ENCODE measurements at regions not wholly inside any gene's neighbourhood (a gene's known extent, or its start where the extent isn't known, plus 50 kb on each side); places are given as distances from the start of the nearest gene placed in this dataset.

DNA sequence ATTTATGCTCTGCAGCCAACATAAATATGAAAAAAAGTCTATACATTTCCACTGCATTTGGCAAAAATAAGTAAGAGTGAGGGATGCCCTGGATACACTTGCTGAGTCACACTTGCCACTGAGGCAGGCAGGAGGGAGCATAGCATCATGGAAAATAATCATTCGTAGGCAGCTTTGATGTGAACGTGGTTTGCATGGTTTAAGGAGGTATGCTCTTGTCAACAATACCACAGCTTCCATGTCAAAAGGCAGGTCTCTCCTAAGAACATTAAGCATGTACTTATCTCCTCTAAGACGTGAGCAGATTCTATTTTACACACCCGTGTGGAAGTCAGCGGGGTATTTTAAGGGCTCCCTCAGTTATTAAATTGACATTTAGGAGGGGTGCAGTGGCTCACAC is 89.2 kb upstream of the WDR11 start:
- no peak for TF ChIP-seq POLR2AphosphoS5 (IDR thresholded peaks at IDR 0.05)
- TF ChIP-seq, protein P1, sequence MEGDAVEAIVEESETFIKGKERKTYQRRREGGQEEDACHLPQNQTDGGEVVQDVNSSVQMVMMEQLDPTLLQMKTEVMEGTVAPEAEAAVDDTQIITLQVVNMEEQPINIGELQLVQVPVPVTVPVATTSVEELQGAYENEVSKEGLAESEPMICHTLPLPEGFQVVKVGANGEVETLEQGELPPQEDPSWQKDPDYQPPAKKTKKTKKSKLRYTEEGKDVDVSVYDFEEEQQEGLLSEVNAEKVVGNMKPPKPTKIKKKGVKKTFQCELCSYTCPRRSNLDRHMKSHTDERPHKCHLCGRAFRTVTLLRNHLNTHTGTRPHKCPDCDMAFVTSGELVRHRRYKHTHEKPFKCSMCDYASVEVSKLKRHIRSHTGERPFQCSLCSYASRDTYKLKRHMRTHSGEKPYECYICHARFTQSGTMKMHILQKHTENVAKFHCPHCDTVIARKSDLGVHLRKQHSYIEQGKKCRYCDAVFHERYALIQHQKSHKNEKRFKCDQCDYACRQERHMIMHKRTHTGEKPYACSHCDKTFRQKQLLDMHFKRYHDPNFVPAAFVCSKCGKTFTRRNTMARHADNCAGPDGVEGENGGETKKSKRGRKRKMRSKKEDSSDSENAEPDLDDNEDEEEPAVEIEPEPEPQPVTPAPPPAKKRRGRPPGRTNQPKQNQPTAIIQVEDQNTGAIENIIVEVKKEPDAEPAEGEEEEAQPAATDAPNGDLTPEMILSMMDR (IDR thresholded peaks at IDR 0.05), result no peak
